Ramos (cell line): ENCODE measurements at regions not wholly inside any gene's neighbourhood (a gene's known extent, or its start where the extent isn't known, plus 50 kb on each side); places are given as distances from the start of the nearest gene placed in this dataset.

ENCODE experiments used
- in situ Hi-C: fragments of 300-500 bp; cut with MboI; formaldehyde crosslinking; loops from one replicate; pipeline ENCODE4 v1.14.3; 2022; ENCODE audit warnings: low sequenced_read_pairs; ENCODE audit not compliant: unreplicated experiment

DNA sequence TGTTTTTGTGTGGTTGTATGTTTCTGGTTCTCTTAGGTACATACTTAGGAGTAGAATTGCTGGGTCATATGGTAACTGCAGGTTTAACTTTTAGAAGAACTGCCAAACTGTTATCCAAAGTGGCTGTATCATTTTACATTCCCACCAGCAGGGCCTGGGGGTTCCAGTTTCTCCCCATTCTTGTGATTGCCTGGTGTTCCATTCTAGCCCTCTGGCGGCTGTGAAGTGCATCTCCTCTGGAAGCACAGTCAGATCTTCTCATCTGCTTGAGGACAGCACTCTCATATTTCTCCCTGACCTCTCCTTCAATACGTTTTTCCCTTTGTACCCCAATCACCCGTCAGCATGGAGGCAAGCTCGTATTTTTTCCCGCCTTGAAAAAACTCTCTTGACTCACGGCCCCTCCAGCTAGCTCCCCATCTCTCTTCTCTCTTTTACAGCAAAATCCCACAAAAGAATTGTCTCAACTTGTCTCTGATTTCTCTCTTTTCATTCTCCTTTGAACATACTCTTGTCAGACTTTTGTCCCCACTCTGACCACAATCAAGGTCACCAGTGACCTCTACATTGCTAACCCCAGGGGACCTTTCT is 56.8 kb upstream of the THY1 start:
- in situ Hi-C loops, result no loop called here

DNA sequence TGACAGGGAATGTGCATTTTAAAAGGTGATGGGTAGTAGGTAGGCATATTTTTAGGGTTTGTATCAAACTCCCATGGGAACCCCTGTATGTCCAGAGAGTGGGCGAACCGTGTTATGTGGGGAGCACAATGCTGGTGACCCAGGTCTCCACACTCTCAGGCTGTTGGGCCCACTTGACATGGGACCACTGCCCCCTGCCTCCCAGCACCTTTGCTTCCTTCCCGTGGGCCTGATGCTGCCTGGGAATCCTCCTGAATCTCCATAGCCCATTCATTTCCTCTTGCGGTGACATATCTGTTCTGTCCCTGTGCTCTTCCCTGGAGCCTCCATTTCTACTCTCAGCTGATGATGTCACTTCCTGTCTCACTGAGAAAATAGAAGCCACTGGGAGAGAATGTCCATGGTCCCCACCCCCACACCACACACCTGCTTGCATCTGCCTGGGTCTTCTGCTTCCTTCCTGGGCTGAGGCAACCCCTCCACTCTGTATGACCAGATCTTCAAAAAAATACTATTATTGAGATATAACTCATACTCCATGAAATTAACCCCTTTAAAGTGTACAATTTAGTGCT is 55.8 kb upstream of the THY1 start:
- in situ Hi-C loops, result no loop called here

DNA sequence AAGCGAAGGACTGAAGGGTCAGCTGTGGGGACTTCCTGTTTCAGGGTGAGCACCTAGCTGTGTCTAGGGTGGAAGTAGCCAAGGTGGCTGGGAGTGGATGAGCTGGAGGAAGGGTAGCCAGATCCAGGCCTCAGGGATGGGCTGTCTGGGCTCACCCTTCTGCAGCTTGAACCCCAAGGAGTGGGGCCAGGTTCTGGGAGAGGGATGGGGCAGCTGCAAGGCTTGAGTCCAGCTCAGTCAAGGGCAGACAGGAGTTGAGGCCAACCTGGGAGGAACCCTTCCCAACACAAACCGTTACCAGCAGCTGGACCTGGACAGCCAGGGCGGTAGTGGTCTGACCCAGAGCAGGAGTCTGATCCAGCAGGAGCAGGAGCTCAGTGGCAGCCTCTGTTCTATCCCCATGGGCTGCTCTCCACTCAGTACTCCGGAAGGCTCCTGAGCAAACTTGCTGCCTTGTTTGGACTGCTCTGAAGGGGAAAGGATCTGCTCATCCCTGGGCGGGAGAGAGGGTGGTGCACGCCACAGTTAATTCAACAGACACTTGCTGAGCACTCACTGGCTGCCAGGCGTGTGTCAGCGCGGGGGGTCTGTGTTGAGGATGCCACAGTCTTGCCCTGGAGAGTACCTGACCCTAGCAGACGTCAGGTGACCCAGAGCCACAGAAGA is 53.8 kb upstream of the THY1 start:
- in situ Hi-C loops, result no loop called here

DNA sequence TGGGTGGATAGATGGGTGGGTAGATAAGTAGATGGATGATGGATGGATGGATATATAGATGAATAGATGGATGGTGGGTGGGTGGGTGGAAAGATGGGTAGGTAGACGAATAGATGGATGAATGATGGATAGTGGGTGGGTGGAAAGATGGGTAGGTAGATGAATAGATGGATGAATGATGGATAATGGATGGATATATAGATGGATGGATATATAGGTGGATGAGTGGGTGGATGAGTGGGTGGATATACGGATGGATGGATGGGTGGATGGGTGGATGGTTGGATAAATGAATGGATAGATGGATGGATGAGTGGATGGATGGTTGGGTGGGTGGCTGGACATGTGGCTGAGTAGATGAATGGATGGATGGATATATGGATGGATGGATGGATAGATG is 53.1 kb upstream of the THY1 start:
- in situ Hi-C loops, result no loop called here

DNA sequence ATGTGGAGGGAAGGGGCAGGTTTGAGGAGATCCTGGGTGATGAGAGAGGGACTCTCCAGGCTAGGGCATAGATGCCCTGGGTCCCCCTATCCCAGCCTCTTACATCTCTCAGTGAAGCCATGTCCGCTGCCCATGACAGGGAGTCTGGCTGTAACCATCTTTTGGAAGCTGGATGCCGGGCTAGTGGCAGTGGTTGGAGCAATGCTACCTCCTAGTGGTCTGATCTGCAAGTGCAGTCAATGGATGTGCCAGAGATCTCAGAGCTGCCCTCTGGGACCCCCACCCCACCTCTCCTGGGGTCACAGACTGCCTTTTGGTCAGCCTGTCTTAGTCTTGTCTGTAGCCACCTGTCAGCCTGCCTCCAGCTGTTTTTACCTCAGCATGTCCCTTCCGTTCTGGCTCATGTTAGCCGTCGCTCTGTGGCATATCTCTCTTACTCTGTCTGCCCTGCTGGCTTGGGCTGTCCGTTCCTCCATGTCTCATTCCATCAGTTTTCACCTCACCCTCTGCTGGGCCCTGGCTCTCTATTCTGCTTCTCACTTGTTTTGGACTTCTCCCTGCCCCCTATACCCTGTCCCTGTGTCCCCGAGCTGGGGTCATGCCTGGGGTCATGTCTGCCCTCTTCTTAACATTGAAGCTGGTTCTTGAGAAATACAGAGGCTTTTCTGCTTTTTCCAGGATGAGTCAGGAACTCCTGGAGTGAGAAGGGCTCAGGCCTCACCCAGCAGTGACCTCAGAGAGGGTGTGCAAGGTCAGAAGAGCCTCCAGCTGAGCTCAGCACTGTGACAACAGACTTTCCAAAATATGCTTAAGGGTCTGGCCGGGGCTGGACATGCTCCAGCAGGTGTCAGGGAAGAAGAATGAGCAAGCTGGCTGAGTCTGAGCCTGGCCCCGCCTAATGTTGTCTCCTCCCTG is 52.0 kb upstream of the THY1 start:
- in situ Hi-C loops, result loop anchor here (5.0 kb wide), 1 partner anchor 118 kb away; no protein-coding TSS in a partner anchor

DNA sequence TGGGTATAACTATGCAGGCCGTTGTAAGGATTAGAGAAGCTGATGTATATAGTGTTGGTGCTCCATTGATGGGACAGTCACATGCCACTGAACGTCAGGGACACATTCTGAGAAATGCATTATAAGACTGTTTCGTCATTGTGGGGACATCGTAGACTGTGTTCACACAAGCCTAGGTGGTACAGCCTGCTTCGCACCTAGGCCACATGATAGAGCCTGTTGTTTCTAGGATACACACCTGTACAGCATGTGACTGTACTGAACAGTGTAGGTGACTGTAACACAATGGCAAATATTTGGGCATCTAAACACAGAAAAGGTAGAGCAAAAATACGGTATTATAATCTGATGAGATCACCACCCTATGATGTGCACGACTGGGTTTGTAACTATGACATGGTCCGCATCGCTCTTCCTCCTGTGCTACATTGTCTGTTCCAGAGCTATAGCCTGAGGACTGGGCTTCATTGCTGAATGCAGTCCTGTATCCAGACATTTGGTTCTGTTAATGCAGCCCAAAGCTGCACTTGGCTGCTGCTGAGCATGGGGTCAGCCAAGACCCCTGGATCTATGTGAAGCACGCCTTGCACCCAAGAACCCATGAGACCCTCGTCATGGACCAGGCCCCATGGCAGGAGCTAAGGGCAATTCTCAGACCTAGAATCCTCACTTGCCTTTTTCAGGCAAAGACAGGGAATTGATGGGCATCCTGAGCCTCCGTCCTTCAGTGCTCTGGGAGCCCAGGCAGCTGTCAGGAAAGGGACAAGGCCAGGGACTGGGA is 51.1 kb upstream of the THY1 start:
- in situ Hi-C loops, result loop anchor here (5.0 kb wide), 1 partner anchor 117 kb away; no protein-coding TSS in a partner anchor

DNA sequence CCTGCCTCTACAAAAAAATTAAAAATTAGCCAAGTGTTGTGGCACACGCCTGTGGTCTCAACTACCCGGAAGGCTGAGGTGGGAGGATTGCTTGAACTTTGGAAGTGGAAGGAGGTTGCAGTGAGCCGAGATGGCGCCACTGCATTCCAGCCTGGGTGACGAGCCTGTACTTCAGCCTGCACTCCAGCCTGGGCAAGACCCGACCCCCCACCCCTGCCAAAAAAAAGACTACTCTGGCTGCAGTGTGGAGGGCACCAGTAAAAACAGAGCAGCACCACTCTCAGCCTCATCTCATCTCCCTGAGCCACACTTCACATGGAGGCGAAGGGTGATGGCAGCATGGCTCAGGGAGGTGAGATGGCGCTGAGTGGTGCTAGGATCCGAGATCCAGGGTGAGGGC is 50.3 kb upstream of the THY1 start:
- in situ Hi-C loops, result loop anchor here (5.0 kb wide), 1 partner anchor 116 kb away; no protein-coding TSS in a partner anchor

DNA sequence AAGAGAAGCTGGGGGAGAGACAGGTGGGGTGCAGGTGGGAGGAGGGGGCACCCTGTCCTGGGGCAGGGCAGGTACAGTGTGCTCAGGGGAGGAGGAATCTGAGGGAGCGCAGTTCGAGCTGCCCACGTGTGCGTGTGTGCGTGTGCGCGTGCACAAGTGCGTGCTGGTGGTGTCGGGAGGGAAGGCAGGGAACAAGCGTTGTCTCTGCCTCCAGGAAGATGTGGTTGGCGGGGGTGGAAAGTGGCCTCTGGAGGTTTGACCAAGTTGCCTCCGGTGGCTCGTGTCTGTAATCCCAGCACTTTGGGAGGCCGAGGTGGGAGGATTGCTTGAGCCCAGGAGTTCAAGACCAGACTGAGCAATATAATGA is 49.9 kb upstream of the THY1 start:
- in situ Hi-C loops, result loop anchor here (5.0 kb wide), 1 partner anchor 116 kb away; no protein-coding TSS in a partner anchor
